SK-N-SH (cell line): ENCODE measurements at regions not wholly inside any gene's neighbourhood (a gene's known extent, or its start where the extent isn't known, plus 50 kb on each side); places are given as distances from the start of the nearest gene placed in this dataset.

Experiments
- CTCF ChIA-PET: fragments of 300-600, 350-600 bp; formaldehyde crosslinking; extraction: SDS; loops from one replicate; lab custom pipeline; 2021; lab: Yijun Ruan, JAX
- POLR2A ChIA-PET: fragments of 350-600 bp; sonication (Branson Sonifier 250); formaldehyde crosslinking; extraction: SDS; loops from one replicate; lab custom pipeline; 2020; ENCODE audit warnings: antibody characterized with exemption, inconsistent platforms; lab: Yijun Ruan, JAX
- DNase-seq: peaks from one replicate; pipeline ENCODE4 v3.0.0; 2012
- H2AFZ ChIP-seq: fragments of 200-600 bp; sonication (generic); 2 replicates; pipeline ENCODE4 v1.8.1; 2016; ENCODE audit warnings: antibody characterized with exemption, mild to moderate bottlenecking, low read depth
- H3F3A ChIP-seq: fragments of 200-600 bp; sonication (generic); replicated peaks from 2 replicates; pipeline ENCODE3; 2016; ENCODE audit warnings: antibody characterized with exemption, mild to moderate bottlenecking; ENCODE audit not compliant: insufficient read depth
- H3K27ac ChIP-seq, 2 experiments: fragments of 200-500 bp in 1 of 2; fragments of 200-600 bp in 1 of 2; sonication (Bioruptor generic) in 1 of 2; sonication (generic), shearing (Covaris generic) in 1 of 2; 2 replicates each; pipeline versions ENCODE4 v1.5.1 to v1.6.1; 2014 to 2016; ENCODE audit warnings: low read depth in 2 of 2, inconsistent platforms in 1 of 2, low read length in 1 of 2, mild to moderate bottlenecking in 1 of 2, mixed read lengths in 1 of 2
- H3K27me3 ChIP-seq: fragments of 200-600 bp; sonication (generic), shearing (Covaris generic); 2 replicates; pipeline ENCODE4 v1.6.1; 2016; ENCODE audit warnings: mixed run types; ENCODE audit not compliant: insufficient read depth
- H3K36me3 ChIP-seq, 2 experiments: fragments of 200-500 bp in 1 of 2; fragments of 200-600 bp in 1 of 2; sonication (Bioruptor generic) in 1 of 2; sonication (generic) in 1 of 2; replicated peaks in 1 of 2; 2 replicates each; pipeline versions ENCODE3 to v1.5.1; 2014 to 2016; ENCODE audit warnings: low read length in 1 of 2, mild to moderate bottlenecking in 1 of 2; ENCODE audit not compliant: insufficient read depth in 2 of 2, control insufficient read depth in 1 of 2
- H3K4me1 ChIP-seq, 2 experiments: fragments of 200-500 bp in 1 of 2; fragments of 200-600 bp in 1 of 2; sonication (Bioruptor generic) in 1 of 2; sonication (generic), shearing (Covaris generic) in 1 of 2; 2 replicates each; pipeline versions ENCODE4 v1.5.1 to v1.6.1; 2014 to 2016; ENCODE audit warnings: low read depth in 1 of 2, low read length in 1 of 2, mixed run types in 1 of 2; ENCODE audit not compliant: insufficient read depth in 2 of 2, control insufficient read depth in 1 of 2
- H3K4me2 ChIP-seq: fragments of 200-600 bp; sonication (generic), shearing (Covaris generic); 2 replicates; pipeline ENCODE4 v1.6.1; 2017; ENCODE audit warnings: mixed run types
- H3K4me3 ChIP-seq, 2 experiments: fragments of 200-500 bp in 1 of 2; fragments of 200-600 bp in 1 of 2; sonication (Bioruptor generic) in 1 of 2; sonication (generic), shearing (Covaris generic) in 1 of 2; 2 replicates each; pipeline versions ENCODE4 v1.5.1 to v1.8.1; 2014 to 2016; ENCODE audit warnings: low read depth in 2 of 2, inconsistent platforms in 1 of 2, low read length in 1 of 2, mild to moderate bottlenecking in 1 of 2, mixed read lengths in 1 of 2, moderate library complexity in 1 of 2
- H3K79me2 ChIP-seq: fragments of 200-600 bp; sonication (generic); 2 replicates; pipeline ENCODE4 v1.8.1; 2017; ENCODE audit warnings: mild to moderate bottlenecking; ENCODE audit not compliant: insufficient read depth
- H3K9ac ChIP-seq: fragments of 200-600 bp; sonication (generic); 2 replicates; pipeline ENCODE4 v1.6.1; 2017; ENCODE audit warnings: mixed run types
- H3K9me2 ChIP-seq: fragments of 200-600 bp; sonication (generic); 2 replicates; pipeline ENCODE4 v1.6.1; 2017; ENCODE audit warnings: mixed run types
- H3K9me3 ChIP-seq: fragments of 200-600 bp; sonication (generic); 2 replicates; pipeline ENCODE4 v1.6.1; 2017; ENCODE audit warnings: mixed run types, mild to moderate bottlenecking, moderate library complexity
- H4K20me1 ChIP-seq: fragments of 200-600 bp; sonication (generic); 2 replicates; pipeline ENCODE4 v1.6.1; 2017; ENCODE audit warnings: mild to moderate bottlenecking, mixed run types; ENCODE audit not compliant: insufficient read depth
- EZH2phosphoT487 ChIP-seq: fragments of 200-600 bp; sonication (generic); IDR thresholded peaks from 2 replicates; pipeline ENCODE4 v1.6.1; 2017; ENCODE audit warnings: low read depth, mixed run types, mild to moderate bottlenecking, antibody characterized with exemption, moderate library complexity, borderline replicate concordance
- FOXJ3 ChIP-seq: sonication (generic); formaldehyde crosslinking; IDR thresholded peaks from 2 replicates; pipeline ENCODE4 v1.5.1; 2020; ENCODE audit warnings: mild to moderate bottlenecking, missing genetic modification reagents
- FOXM1 ChIP-seq: IDR thresholded peaks from 2 replicates; pipeline ENCODE4 v1.4.0; 2012; ENCODE audit warnings: low read depth, mild to moderate bottlenecking
- MEF2A ChIP-seq: IDR thresholded peaks from 2 replicates; pipeline ENCODE4 v1.4.0; 2012; ENCODE audit warnings: low read depth, borderline replicate concordance
- MXI1 ChIP-seq: IDR thresholded peaks from 2 replicates; pipeline ENCODE4 v1.6.1; 2012; ENCODE audit warnings: mild to moderate bottlenecking, low read depth, low read length, improper control_type of control experiment
- NFIC ChIP-seq: IDR thresholded peaks from 2 replicates; pipeline ENCODE4 v1.4.0; 2012; ENCODE audit warnings: borderline replicate concordance
- PBX3 ChIP-seq: IDR thresholded peaks from 2 replicates; pipeline ENCODE4; 2012
- POLR2AphosphoS5 ChIP-seq: IDR thresholded peaks from 2 replicates; pipeline ENCODE4 v1.6.1; 2012; ENCODE audit warnings: low read depth, low read length
- RCOR1 ChIP-seq: fragments of 150-350 bp; IDR thresholded peaks from 2 replicates; pipeline ENCODE4 v1.6.1; 2017; ENCODE audit warnings: antibody characterized with exemption, low read length
- RXRA ChIP-seq: IDR thresholded peaks from 2 replicates; pipeline ENCODE4 v1.4.0; 2012; ENCODE audit warnings: low read depth, mild to moderate bottlenecking, borderline replicate concordance
- TCF12 ChIP-seq: IDR thresholded peaks from 2 replicates; pipeline ENCODE4 v1.4.0; 2012
- TEAD4 ChIP-seq: IDR thresholded peaks from 2 replicates; pipeline ENCODE4 v1.4.0; 2012; ENCODE audit warnings: mild to moderate bottlenecking, borderline replicate concordance; ENCODE audit not compliant: insufficient read depth
- YY1 ChIP-seq: IDR thresholded peaks from 2 replicates; pipeline ENCODE4 v1.4.0; 2012; ENCODE audit warnings: low read depth, mild to moderate bottlenecking
- WGBS: methylation state at CpG from one replicate; pipeline ENCODE4 v1.1.6; 2017; ENCODE audit warnings: low lambda C conversion rate; 5-methylcytosine and 5-hydroxymethylcytosine counted together
- TF ChIP-seq, protein P1 (sequence below): IDR thresholded peaks from 2 replicates; pipeline ENCODE4 v1.6.1; 2012; ENCODE audit warnings: mild to moderate bottlenecking, low read depth, low read length, moderate library complexity

GRCh38 chr11:134862587-134863195 lies 450.6 kb upstream of the B3GAT1 start:
- H3F3A ChIP-seq, result no peaks in the 10 kb centered on the region
- H4K20me1 ChIP-seq, result no peaks in the 10 kb centered on the region
- no peaks in the 10 kb centered on the region for H3K27me3 ChIP-seq
- DNase-seq, result no peak
- no peaks in the 10 kb centered on the region for H3K36me3 ChIP-seq
- ChIA-PET CTCF (no interaction called here), POLR2A (no interaction called here)
- no peak overlapping the region for H3K4me2 ChIP-seq
- no peak overlapping the region for H3K27ac ChIP-seq
- H3K9me3 ChIP-seq, result no peaks in the 10 kb centered on the region
- H3K9me2 ChIP-seq, result no peaks in the 10 kb centered on the region
- H3K4me3 ChIP-seq, result no peak overlapping the region
- no peaks in the 10 kb centered on the region for H3K79me2 ChIP-seq
- H3K9ac ChIP-seq, result no peak overlapping the region
- peaks cover 0 to 10% of the 10 kb centered on the region in 2 experiments; a peak in 2 of 4 replicates for H3K4me1 ChIP-seq
- TF ChIP-seq YY1 (no peak), TCF12 (no peak), EZH2phosphoT487 (no peak), MXI1 (no peak), FOXM1 (no peak), NFIC (no peak), TEAD4 (no peak)
- no peak overlapping the region for H2AFZ ChIP-seq
- 42% methylated on average over 10 of the region's 10 CpGs for WGBS

- DNase-seq, result peak; percentile 39
- Histone ChIP-seq H3K9me2 (no peaks in the 10 kb centered on the region), H3K4me3 (no peak overlapping the region), H3K36me3 (no peaks in the 10 kb centered on the region), H3K4me1 (peaks cover 0 to 9% of the 10 kb centered on the region in 2 experiments; a peak in 2 of 4 replicates), H3F3A (no peaks in the 10 kb centered on the region), H3K9me3 (no peaks in the 10 kb centered on the region), H3K4me2 (no peak overlapping the region), H3K27ac (no peak overlapping the region), H4K20me1 (no peaks in the 10 kb centered on the region), H2AFZ (no peak overlapping the region), H3K9ac (no peak overlapping the region), H3K79me2 (no peaks in the 10 kb centered on the region), H3K27me3 (no peaks in the 10 kb centered on the region)
- 20% methylated on average over 5 of the region's 5 CpGs for WGBS
- ChIA-PET POLR2A (no interaction called here), CTCF (no interaction called here)
- TF ChIP-seq MEF2A (no peak), RCOR1 (no peak), FOXJ3 (CRISPR knock-in tag) (no peak), POLR2AphosphoS5 (no peak), PBX3 (no peak), EZH2phosphoT487 (no peak), RXRA (no peak), FOXM1 (no peak)
- TF ChIP-seq, protein P1, sequence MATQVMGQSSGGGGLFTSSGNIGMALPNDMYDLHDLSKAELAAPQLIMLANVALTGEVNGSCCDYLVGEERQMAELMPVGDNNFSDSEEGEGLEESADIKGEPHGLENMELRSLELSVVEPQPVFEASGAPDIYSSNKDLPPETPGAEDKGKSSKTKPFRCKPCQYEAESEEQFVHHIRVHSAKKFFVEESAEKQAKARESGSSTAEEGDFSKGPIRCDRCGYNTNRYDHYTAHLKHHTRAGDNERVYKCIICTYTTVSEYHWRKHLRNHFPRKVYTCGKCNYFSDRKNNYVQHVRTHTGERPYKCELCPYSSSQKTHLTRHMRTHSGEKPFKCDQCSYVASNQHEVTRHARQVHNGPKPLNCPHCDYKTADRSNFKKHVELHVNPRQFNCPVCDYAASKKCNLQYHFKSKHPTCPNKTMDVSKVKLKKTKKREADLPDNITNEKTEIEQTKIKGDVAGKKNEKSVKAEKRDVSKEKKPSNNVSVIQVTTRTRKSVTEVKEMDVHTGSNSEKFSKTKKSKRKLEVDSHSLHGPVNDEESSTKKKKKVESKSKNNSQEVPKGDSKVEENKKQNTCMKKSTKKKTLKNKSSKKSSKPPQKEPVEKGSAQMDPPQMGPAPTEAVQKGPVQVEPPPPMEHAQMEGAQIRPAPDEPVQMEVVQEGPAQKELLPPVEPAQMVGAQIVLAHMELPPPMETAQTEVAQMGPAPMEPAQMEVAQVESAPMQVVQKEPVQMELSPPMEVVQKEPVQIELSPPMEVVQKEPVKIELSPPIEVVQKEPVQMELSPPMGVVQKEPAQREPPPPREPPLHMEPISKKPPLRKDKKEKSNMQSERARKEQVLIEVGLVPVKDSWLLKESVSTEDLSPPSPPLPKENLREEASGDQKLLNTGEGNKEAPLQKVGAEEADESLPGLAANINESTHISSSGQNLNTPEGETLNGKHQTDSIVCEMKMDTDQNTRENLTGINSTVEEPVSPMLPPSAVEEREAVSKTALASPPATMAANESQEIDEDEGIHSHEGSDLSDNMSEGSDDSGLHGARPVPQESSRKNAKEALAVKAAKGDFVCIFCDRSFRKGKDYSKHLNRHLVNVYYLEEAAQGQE, result no peak
These were observed 450.1 kb upstream of the B3GAT1 start for GRCh38 chr11:134862105-134862502.
